Inferior parietal cortex (tissue), 1 donor: ENCODE measurements at regions not wholly inside any gene's neighbourhood (a gene's known extent, or its start where the extent isn't known, plus 50 kb on each side); places are given as distances from the start of the nearest gene placed in this dataset.
"Not testable (repeated sequence)": the region's sequence is repeated elsewhere in the genome, so short reads cannot be mapped to it uniquely, and the experiment has no call there.

Source experiments
- DNase-seq: peaks from one replicate; pipeline ENCODE4 v3.0.0-alpha.2; 2016; ENCODE audit errors: extremely low spot score

- DNase-seq: no peak
These were observed 382.7 kb upstream of the CDH10 start for GRCh38 chr5:25027526-25027925.

DNA sequence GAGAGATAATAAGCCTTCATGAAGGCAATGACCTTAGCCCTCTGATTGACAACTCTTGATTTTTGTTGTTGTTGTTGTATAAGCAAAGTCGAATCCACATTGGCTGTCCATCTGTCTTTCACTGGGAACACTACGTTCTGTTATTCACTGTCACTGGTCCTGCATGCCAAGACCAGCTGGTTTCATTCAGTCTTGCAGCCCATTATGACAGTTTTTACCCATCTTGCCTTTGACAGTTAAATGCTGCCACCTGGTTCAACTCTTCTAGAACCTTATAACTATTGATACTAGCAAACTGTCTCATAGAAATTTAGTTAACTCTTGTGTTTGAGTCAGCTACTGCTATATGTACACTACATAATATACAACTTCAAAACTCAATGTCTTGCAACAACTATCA lies 382.3 kb upstream of the CDH10 start:
- DNase-seq: no peak

- DNase-seq: no peak
These were observed 381.1 kb upstream of the CDH10 start for GRCh38 chr5:25025831-25026230.

GRCh38 chr5:25020454-25020853 lies 375.7 kb upstream of the CDH10 start:
- DNase-seq: no peak

- no peak for DNase-seq
These were observed 364.3 kb upstream of the CDH10 start for GRCh38 chr5:25009063-25009462.

GRCh38 chr5:25006734-25007133 lies 362.0 kb upstream of the CDH10 start:
- DNase-seq: peak; percentile 23

DNA sequence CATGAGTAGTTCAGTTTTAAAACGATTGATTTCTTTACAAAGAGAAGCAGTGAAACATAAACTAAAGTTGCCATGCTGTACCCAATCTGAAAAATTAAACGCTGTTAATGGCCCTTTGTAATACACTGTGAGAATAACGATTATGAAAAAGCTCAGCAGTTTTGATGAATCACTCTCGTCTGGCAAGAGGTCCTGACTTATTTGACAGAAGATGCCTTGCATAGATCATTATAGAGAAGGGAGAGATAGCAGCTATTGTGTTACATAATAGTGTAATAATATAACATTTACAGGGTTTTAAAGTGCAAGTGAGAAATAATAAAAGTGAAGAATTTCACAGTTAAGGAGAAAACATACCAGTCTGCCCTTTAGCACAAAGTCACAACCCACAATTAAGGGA lies 361.5 kb upstream of the CDH10 start:
- no peak for DNase-seq

GRCh38 chr5:25005431-25005830 lies 360.7 kb upstream of the CDH10 start:
- no peak for DNase-seq

- no peak for DNase-seq
These were observed 357.6 kb upstream of the CDH10 start for GRCh38 chr5:25002371-25002770.

DNA sequence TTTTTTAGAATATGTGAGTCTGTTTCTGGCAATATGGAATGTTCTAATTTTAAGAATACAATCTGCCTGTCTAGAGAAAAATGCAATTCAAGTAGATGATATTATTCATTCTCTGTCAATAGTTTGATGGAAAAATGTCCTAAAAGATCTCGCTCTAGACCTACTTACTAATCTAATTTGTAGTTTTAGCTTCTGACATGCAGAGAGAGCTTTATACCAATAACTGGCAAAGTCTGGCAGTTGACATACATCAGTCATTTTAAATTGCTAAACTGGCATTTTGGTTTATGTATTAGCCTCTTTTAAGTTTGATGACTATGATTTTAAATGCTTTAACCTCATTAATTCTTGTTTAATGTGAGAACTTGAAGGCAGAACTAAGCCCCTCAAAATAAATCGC lies 355.0 kb upstream of the CDH10 start:
- DNase-seq: no peak

GRCh38 chr5:24998641-24999040 lies 353.9 kb upstream of the CDH10 start:
- no peak for DNase-seq

GRCh38 chr5:24986326-24986725 lies 341.5 kb upstream of the CDH10 start:
- DNase-seq: no peak

- not testable (repeated sequence) for DNase-seq
These were observed 333.8 kb upstream of the CDH10 start for GRCh38 chr5:24978552-24978951.

- DNase-seq: no peak
These were observed 318.8 kb upstream of the CDH10 start for GRCh38 chr5:24963611-24964010.

- DNase-seq: no peak
These were observed 278.6 kb upstream of the CDH10 start for GRCh38 chr5:24923400-24923799.

GRCh38 chr5:24918676-24919075 lies 273.9 kb upstream of the CDH10 start:
- DNase-seq: no peak

DNA sequence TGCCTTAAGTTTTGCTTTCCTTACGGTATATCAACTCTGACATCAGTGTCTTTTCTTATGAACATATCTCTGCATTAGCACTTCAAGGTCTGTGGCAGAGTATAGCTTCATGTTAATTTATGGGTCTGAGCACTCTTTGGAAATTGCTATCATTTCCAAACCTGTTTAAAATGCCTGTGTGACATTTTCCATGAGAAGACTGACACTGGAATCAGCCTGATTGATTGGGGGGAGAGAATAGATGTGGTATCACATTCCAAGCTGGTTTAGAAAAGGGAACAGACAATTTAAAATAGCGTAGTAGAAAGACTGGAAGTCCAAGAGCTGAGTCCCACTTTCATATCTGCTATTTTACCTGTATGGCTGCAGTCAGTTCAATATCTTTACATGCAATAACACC lies 272.1 kb upstream of the CDH10 start:
- no peak for DNase-seq

DNA sequence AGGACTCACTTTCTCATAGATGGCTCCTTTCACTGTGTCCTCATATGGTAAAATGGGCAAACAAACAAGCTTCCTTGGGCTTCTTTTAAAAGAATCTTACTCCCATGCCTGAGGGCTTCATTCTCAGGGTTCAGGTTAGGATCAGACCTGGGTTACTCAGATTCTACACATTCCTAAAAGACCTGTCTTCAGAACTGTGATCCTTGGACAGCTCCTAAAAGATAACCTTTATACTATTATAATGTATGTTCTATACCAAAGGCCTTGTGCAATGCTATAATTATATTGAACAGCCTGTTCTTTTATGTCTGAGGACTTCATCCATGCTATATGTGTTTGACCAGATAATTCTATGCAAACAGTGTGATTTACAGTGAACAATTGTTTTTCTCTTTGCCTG lies 264.4 kb upstream of the CDH10 start:
- DNase-seq: no peak

- DNase-seq: no peak
These were observed 261.9 kb upstream of the CDH10 start for GRCh38 chr5:24906689-24907088.

DNA sequence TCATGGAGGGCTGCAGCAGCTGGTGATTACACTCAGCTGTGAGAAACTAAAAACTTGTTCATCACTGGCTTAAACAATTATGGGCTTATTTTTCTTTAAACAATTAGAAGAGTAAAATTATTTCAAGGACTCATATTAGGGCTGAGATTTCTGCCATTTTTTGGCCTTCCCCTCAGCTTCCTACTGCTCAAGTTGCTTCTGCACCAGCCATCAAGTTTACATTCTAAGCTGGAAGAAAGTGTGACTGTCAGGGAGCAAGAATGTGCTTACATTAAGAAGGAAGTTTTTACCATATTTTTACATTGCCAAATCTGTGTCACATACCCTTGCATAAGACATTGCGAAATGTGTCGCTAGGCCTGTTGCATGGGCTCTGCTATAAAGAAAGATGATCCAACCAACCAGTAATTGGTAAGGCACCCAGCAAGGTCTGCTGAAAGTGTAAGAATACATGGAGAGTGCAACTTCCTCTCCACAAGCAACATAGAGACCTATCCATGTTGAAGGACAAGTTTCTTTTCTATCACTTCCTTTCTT lies 260.3 kb upstream of the CDH10 start:
- DNase-seq: no peak

DNA sequence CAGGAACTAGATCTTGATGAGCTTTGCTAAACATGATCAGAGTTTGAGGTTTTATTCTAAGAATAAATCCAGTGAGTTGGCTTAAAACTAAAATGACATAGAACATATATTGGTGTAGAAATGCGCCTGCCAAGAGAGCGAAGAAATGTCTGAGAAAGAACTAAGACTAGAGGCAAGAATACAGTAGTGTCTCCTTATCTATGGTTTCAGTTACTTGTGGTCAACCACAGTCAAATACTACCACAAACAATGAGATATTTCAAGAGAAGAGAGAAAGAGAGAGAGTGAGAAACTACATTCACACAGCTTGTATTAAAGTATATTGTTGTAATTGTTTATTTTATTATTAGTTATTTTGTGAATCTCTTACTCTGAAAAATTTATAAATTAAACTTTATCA lies 254.4 kb upstream of the CDH10 start:
- DNase-seq: no peak

- DNase-seq: no peak
These were observed 219.5 kb upstream of the CDH10 start for GRCh38 chr5:24864244-24864643.

DNA sequence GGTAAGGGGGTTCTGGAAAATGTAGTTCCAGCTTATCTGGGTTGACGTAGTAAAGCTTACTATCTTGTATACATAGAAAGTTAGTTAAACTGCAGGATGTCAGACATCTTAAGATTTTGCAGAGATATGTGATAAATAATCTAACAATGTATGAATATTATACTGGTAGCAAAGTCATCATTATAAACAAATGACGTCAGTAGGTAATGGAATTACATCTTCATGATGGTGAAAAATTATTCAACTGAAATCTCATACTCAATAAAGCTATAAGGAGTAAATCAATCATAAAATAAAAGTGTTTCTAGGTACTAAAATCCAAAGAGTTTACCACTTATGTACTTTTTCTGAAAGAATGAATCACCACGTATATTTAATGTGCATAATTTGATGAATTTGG lies 217.3 kb upstream of the CDH10 start:
- no peak for DNase-seq

- no peak for DNase-seq
These were observed 210.7 kb upstream of the CDH10 start for GRCh38 chr5:24855485-24855884.

GRCh38 chr5:24854850-24855249 lies 210.1 kb upstream of the CDH10 start:
- no peak for DNase-seq
